ENCODE measurements at regions not wholly inside any gene's neighbourhood (a gene's known extent, or its start where the extent isn't known, plus 50 kb on each side); places are given as distances from the start of the nearest gene placed in this dataset.

DNA sequence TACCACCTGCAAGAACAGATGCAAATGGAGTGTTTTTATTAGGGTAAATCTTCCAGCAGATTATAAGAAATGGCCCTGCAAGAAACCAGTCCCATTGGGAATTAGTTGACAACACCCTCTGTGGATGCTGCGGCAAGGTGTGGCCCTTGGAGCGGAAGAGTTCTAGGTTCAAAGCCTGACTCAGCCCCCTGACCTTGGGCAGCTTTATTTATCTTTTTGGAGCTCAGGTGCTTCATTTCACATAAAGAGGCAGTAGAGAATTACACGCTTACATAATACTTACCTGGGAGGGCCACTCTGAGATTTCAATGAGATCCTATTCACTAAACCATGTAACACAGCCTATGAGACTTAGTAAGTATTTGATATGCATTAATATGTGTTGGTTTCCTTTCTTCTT lies 318.2 kb upstream of the SOX9 start:
- Histone ChIP-seq H3K4me1 (ENCODE audit: control insufficient read depth, extremely low read depth, insufficient read depth, low read length) (no peaks in the 10 kb centered on the region), H4K20me1 (replicated peaks; ENCODE audit: control insufficient read depth, extremely low read depth, insufficient read depth, low read length) (no peaks in the 10 kb centered on the region), H3K9me3 (replicated peaks; ENCODE audit: control insufficient read depth, insufficient read depth, low read length) (peaks cover 2% of the 10 kb centered on the region), H3K27me3 (ENCODE audit: control insufficient read depth in 2 of 2, insufficient read depth in 2 of 2, low read length in 2 of 2) (no peaks in the 10 kb centered on the region), H3K9ac (replicated peaks; ENCODE audit: extremely low read depth, insufficient read depth, low read length) (no peak overlapping the region), H3K36me3 (ENCODE audit: control insufficient read depth in 2 of 2, extremely low read depth in 1 of 2, insufficient read depth in 2 of 2, low read length in 2 of 2) (no peaks in the 10 kb centered on the region), H2AFZ (ENCODE audit: low read depth, low read length) (no peak overlapping the region), H3K27ac (ENCODE audit: insufficient read depth, low read depth, low read length) (no peak overlapping the region), H3K4me3 (replicated peaks in 1 of 3; ENCODE audit: insufficient read depth in 1 of 3, low read depth in 1 of 3, low read length in 3 of 3) (no peak overlapping the region), H3K4me2 (ENCODE audit: insufficient read depth, low read length) (no peak overlapping the region), H3K9me1 (replicated peaks; ENCODE audit: control insufficient read depth, extremely low read depth, insufficient read depth, low read length) (no peaks in the 10 kb centered on the region), H3K79me2 (ENCODE audit: control insufficient read depth, insufficient read depth, low read length) (no peaks in the 10 kb centered on the region)
- BruUV-seq (replicated peaks): no TSS peak
- ChIA-PET POLR2A (no interaction called here), CTCF (no interaction called here)
- FAIRE-seq (no peak), DNase-seq (ENCODE audit: low read depth, low spot score) (no peak)
- intact Hi-C loops (cut with micrococcal nuclease): no loop called here
- TF ChIP-seq, protein P1, sequence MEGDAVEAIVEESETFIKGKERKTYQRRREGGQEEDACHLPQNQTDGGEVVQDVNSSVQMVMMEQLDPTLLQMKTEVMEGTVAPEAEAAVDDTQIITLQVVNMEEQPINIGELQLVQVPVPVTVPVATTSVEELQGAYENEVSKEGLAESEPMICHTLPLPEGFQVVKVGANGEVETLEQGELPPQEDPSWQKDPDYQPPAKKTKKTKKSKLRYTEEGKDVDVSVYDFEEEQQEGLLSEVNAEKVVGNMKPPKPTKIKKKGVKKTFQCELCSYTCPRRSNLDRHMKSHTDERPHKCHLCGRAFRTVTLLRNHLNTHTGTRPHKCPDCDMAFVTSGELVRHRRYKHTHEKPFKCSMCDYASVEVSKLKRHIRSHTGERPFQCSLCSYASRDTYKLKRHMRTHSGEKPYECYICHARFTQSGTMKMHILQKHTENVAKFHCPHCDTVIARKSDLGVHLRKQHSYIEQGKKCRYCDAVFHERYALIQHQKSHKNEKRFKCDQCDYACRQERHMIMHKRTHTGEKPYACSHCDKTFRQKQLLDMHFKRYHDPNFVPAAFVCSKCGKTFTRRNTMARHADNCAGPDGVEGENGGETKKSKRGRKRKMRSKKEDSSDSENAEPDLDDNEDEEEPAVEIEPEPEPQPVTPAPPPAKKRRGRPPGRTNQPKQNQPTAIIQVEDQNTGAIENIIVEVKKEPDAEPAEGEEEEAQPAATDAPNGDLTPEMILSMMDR (IDR thresholded peaks at IDR 0.05; ENCODE audit: extremely low read depth in 1 of 2, insufficient read depth in 1 of 2, low read depth in 1 of 2, low read length in 2 of 2): no peak
- TF ChIP-seq POLR2AphosphoS5 (IDR thresholded peaks at IDR 0.05; ENCODE audit: insufficient read depth, low read depth, low read length): no peak
- no peak for TF ChIP-seq MYC (IDR thresholded peaks at IDR 0.05; ENCODE audit: low read depth, low read length)
- no peak for TF ChIP-seq EZH2 (IDR thresholded peaks at IDR 0.05; ENCODE audit: borderline replicate concordance, low read depth, low read length, severe bottlenecking)
- no peak for TF ChIP-seq POLR2A (IDR thresholded peaks at IDR 0.05; ENCODE audit: low read depth, low read length)
- dilution Hi-C loops (cut with MboI; ENCODE audit: extremely low pct_ligation_motif_present, low sequenced_read_pairs): no loop called here

DNA sequence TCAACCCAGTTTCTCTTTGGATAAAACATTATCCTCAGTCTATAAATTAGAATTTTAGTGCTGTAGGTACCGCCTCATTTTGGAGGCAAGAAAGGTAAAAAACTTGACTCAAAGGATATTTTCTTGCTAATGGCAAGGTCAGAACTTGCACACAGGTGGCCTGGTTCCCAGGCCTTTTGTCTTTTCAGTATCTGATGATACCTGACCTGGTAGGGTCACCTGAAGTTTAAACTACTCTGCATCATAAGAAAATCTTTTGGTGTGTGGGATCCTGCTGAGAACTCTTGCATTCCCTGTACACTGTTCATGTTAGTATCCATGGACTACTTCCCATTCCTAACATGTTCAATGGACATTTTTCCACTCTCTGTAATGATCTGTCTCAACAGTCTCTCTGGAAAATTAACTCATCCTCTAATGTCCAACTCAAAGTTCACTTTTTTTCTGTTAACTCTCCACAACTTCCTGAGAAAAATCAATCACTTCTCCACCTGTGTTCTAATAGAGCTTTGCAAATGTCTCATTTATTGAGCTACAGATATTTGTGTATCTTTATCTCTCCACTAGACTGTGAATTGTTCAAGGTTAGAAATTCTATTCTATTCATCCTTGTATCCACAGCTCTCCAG lies 317.1 kb upstream of the SOX9 start:
- DNase-seq (ENCODE audit: low read depth, low spot score) (no peak), FAIRE-seq (no peak)
- dilution Hi-C loops (cut with MboI; ENCODE audit: extremely low pct_ligation_motif_present, low sequenced_read_pairs): no loop called here
- no peak overlapping the region for H3K27ac ChIP-seq (ENCODE audit: insufficient read depth, low read depth, low read length)
- CTCF ChIA-PET: no interaction called here
- TF ChIP-seq, protein P1 (IDR thresholded peaks at IDR 0.05; ENCODE audit: extremely low read depth in 1 of 2, insufficient read depth in 1 of 2, low read depth in 1 of 2, low read length in 2 of 2): no peak
- TF ChIP-seq FOS (IDR thresholded peaks at IDR 0.05; ENCODE audit: borderline replicate concordance, insufficient read depth, low read length): no peak
- TF ChIP-seq POLR2AphosphoS5 (IDR thresholded peaks at IDR 0.05; ENCODE audit: insufficient read depth, low read depth, low read length): no peak
- TF ChIP-seq, protein P2, sequence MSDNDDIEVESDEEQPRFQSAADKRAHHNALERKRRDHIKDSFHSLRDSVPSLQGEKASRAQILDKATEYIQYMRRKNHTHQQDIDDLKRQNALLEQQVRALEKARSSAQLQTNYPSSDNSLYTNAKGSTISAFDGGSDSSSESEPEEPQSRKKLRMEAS (IDR thresholded peaks at IDR 0.05; ENCODE audit: insufficient read depth, insufficient read length): no peak
- TF ChIP-seq MYC (IDR thresholded peaks at IDR 0.05; ENCODE audit: low read depth, low read length): no peak
- no peak for TF ChIP-seq JUN (IDR thresholded peaks at IDR 0.05; ENCODE audit: borderline replicate concordance, insufficient read depth, insufficient read length, low read depth)
- no peak for TF ChIP-seq EZH2 (IDR thresholded peaks at IDR 0.05; ENCODE audit: borderline replicate concordance, low read depth, low read length, severe bottlenecking)
- TF ChIP-seq GATA2 (IDR thresholded peaks at IDR 0.05; ENCODE audit: insufficient read depth, insufficient read length, low read depth, low read length): no peak
- TF ChIP-seq POLR2A (IDR thresholded peaks at IDR 0.05; ENCODE audit: low read depth, low read length): no peak
- H3K9me3 ChIP-seq (replicated peaks; ENCODE audit: control insufficient read depth, insufficient read depth, low read length): peaks cover 5% of the 10 kb centered on the region
- no peak overlapping the region for H3K9ac ChIP-seq (replicated peaks; ENCODE audit: extremely low read depth, insufficient read depth, low read length)
- no peaks in the 10 kb centered on the region for H3K4me1 ChIP-seq (ENCODE audit: control insufficient read depth, extremely low read depth, insufficient read depth, low read length)
- no peaks in the 10 kb centered on the region for H3K9me1 ChIP-seq (replicated peaks; ENCODE audit: control insufficient read depth, extremely low read depth, insufficient read depth, low read length)
- POLR2A ChIA-PET: no interaction called here
- H3K36me3 ChIP-seq (ENCODE audit: control insufficient read depth in 2 of 2, extremely low read depth in 1 of 2, insufficient read depth in 2 of 2, low read length in 2 of 2): no peaks in the 10 kb centered on the region
- no peaks in the 10 kb centered on the region for H4K20me1 ChIP-seq (replicated peaks; ENCODE audit: control insufficient read depth, extremely low read depth, insufficient read depth, low read length)
- no peak overlapping the region for H2AFZ ChIP-seq (ENCODE audit: low read depth, low read length)
- H3K27me3 ChIP-seq (ENCODE audit: control insufficient read depth in 2 of 2, insufficient read depth in 2 of 2, low read length in 2 of 2): no peaks in the 10 kb centered on the region
- no peak overlapping the region for H3K4me3 ChIP-seq (replicated peaks in 1 of 3; ENCODE audit: insufficient read depth in 1 of 3, low read depth in 1 of 3, low read length in 3 of 3)
- H3K79me2 ChIP-seq (ENCODE audit: control insufficient read depth, insufficient read depth, low read length): no peaks in the 10 kb centered on the region
- H3K4me2 ChIP-seq (ENCODE audit: insufficient read depth, low read length): no peak overlapping the region
- intact Hi-C loops (cut with micrococcal nuclease): no loop called here
- BruUV-seq (replicated peaks): no TSS peak

All from endothelial cell of umbilical vein (primary cell).